Stimulated activated CD4-positive, alpha-beta T cell treated with anti-CD3 and anti-CD28 coated beads, Interleukin-2, amount 100 ng/mL, for 4 hours (primary cell): ENCODE measurements at regions not wholly inside any gene's neighbourhood (a gene's known extent, or its start where the extent isn't known, plus 50 kb on each side); places are given as distances from the start of the nearest gene placed in this dataset.

ENCODE experiments used
- DNase-seq: peaks from one replicate; pipeline ENCODE4 v3.0.0-alpha.2; 2020; ENCODE audit warnings: low read depth

- no peak for DNase-seq
Observed at GRCh38 chr1:39107341-39108290, 81.5 kb downstream of the NDUFS5 start.

DNA sequence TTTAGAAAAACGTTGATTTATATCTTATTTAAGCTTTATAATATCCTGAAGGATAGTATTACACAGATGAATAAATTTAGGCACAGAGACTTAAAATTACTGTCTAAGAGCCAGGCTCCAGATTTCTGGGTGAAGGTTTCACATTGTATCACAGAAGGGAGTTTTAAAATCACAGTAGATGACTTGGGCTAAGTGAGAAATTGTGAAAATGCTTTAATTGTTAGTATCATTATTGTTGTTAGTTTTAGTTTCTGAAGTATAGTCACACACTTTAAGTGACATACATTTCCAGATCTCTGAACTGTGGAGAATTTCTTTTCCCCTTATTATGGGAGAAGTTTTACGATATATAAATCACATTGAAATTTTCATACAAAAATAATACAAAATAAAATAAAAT lies 83.5 kb downstream of the NDUFS5 start:
- DNase-seq = no peak

GRCh38 chr1:39110325-39110851 lies 84.2 kb downstream of the NDUFS5 start:
- no peak for DNase-seq

GRCh38 chr1:39110882-39111281 lies 84.7 kb downstream of the NDUFS5 start:
- DNase-seq = no peak

DNA sequence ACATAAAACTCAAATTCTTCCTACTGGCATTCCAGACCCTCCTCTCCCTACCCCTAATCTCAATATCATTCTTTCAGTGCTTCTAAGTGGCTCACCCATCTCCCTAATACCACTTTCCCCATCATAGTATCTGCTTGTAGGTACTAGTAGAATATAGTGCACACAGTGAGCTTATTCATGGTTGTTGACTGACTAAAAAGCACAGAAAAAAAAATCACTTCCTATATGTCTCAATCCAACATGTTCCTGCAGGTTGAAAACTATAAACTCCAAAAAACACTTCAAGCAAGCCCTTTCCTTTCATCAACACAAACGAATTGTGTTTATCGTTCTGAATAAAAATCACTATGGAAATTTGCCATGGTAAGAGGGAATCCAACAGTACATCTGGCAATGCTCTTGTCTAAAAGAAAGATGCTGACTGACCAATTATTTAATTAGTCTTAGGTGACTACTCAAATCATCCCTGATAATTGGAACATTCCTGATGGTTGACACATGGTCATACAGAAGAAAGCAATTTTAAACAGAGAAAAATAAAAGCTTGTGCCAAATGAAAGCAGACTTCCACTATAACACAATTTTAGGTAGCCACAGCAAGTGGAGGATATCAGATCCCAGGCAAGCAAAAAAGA lies 87.1 kb downstream of the NDUFS5 start:
- DNase-seq = no peak

DNA sequence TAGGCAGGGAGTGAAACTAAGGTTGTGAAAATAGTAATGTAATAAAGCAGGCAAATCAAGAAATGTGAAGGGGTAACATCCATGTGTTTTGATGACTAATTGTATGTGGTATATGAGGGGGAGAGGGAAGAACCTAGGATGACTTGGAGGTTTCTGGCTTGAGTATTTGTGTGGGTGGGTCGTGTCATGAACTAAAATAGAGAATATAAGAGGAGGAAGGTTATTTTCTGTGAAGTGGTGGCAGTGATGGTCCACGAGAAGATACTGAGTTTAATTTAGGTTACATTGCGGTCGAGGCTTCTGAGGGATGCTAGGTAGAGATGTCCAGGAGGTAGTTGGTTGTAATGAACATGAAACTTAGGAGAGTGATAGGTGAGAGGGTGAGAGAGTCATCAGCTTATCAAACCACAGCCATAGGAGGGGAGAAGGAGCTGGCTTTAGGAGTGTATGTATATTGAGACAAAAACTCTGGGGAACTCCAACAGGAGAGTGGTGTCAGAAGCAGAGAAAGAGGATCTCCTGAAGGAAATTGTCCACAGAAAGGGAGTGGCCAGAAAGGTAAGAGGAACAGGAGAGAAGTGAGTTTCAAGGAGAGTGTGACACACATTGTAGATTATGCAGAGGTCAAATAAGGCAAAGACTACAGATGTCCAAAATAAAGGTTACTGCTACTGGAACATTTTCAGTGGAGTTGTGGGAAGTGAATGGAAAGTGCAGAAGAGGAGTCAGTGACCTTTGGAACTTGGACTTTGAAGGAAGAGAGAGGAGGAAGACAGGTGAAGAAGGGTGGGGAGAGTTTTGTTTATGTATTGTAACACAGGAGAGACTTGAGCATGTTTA lies 89.0 kb upstream of the MACF1 start:
- DNase-seq = peak; percentile 7

DNA sequence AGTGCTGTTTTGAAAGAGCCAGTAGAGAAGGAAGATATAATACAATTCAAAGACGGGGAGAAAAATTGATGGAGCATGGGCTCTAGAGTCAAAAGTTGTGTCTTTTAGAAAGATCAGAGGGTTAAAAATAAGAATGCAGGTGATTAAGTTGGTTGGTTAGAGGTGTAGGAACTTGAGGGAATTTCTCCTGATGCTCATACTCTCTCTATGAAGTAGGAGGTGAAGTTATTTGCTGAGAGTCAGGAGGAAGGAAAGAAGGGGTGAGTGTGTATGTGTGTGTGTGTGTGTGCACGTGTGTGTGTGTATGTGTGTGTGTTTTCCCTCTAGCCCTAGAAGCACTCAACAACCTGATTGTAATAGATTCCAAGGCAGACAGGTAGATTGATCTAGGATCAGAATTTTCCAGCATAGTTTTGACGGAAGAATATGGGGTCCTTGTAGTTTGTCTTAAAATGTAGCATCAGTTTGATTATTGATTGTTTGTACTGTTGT lies 88.3 kb upstream of the MACF1 start:
- no peak for DNase-seq

DNA sequence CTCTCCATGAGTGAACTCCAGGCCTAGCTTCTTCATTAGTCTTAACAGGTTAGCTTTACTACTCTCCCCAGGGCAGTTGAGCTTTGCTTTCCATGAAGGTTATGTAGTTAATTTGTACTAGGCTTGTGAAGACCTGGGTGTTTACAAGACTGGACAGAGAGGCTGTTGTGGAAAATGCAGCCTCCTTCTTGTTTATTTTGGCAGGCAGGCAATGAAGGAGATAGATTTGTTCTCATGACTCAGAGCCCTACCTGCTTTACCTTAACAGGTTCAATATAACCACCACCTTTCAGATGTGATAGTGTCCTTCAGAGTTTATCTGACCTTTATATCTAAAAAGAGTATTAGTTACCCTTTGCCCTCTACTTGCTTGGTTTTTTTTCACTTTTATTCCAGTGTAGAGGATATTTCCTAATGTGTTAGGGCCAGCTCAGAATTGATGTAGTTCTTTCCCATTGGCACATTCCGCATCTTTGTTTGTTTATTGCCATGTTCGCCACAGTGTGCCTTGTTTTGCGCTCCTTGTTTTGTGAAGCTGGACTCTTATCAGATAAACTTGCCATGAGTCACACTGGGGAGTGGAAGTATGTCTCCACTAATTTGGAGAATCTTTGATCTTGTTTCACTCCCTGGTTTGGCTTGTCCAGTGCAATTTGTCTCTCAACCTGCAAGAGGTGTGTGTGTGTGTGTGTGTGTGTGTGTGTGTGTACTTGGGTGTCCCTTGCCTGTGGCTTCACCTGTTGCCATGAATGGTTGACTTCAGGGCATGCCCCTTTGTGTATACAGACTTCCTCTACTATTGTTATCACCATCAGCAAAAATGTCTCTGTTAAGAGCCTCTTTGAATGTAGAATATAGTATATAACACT lies 87.4 kb upstream of the MACF1 start:
- DNase-seq = no peak

- DNase-seq = no peak
Observed at GRCh38 chr1:39117899-39118450, 86.5 kb upstream of the MACF1 start.

DNA sequence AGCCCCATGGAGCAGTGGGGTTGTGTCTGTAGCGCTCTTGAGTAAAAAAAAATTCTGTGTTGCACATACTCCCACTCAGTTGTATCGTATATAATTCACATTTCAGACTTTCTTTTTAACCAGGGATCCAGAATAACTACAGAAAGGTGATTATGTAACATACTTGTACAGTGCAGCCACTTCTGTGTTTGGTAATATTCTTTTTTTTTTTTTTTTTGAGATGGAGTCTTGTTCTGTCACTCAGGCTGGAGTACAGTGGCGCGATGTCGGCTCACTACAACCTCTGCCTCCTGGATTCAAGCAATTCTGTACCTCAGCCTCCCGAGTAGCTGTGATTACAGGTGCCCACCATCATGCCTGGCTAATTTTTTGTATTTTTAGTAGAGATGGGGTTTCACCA lies 82.4 kb upstream of the MACF1 start:
- no peak for DNase-seq

- no peak for DNase-seq
Observed at GRCh38 chr1:39124282-39124681, 80.2 kb upstream of the MACF1 start.

GRCh38 chr1:39127513-39127912 lies 77.0 kb upstream of the MACF1 start:
- DNase-seq = no peak

DNA sequence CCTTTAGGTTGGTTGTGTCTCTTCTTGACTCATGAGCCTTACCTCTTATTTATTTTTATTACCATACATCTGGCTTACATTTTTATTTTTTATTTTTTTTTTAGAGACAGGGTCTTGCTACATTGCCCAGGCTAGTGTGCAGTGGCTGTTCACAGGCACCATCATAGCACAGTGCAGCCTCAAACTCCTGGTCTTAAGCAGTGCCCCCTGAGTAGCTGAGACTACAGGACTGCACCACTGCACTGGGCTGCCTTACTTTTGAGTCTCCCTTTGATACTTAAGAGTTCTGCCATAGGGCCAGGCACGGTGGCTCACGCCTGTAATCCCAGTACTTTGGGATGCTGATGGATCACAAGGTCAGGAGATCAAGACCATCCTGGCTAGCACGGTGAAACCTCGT lies 76.4 kb upstream of the MACF1 start:
- no peak for DNase-seq

DNA sequence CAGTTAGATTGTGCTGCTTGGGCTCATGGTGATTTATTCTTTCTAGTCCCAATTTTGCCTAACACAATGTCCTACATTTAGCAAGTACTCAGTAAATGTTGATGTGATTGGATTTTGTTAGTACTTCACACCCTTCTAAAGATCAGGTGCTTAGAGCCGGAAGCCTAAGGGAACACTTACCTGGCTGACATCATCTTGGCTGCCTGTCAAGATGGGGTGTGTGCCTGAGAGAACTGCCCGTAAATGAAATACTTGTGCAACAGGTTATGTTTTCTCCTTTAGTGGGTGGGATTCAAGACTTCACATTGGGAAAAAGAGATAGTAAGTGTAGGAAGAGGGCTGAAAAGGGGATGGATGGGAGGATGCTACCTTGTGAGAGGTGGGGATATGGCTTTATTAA lies 75.5 kb upstream of the MACF1 start:
- DNase-seq = no peak

GRCh38 chr1:39129514-39129913 lies 75.0 kb upstream of the MACF1 start:
- no peak for DNase-seq

DNA sequence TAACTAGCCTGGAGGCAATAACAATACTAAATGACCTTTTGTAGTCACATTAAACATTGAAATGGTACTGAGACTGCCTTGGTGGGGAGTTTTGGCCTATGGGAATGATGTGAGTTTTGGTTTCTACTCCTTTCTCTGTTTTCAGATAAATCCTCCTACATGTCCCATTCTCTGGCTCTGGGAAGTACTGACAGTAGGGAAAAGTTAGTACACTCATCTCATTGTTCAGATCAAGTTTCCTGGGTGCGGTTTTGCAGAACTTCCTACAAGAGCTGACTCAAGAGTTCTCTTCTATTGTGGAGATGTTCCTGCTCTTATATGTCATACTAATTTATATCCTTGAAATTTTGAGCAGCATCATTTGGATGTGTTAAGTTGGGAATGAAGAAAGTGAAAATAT lies 74.2 kb upstream of the MACF1 start:
- no peak for DNase-seq

- no peak for DNase-seq
Observed at GRCh38 chr1:39131940-39132339, 72.6 kb upstream of the MACF1 start.

- no peak for DNase-seq
Observed at GRCh38 chr1:39132505-39133339, 71.8 kb upstream of the MACF1 start.

- no peak for DNase-seq
Observed at GRCh38 chr1:39133340-39133684, 71.2 kb upstream of the MACF1 start.

DNA sequence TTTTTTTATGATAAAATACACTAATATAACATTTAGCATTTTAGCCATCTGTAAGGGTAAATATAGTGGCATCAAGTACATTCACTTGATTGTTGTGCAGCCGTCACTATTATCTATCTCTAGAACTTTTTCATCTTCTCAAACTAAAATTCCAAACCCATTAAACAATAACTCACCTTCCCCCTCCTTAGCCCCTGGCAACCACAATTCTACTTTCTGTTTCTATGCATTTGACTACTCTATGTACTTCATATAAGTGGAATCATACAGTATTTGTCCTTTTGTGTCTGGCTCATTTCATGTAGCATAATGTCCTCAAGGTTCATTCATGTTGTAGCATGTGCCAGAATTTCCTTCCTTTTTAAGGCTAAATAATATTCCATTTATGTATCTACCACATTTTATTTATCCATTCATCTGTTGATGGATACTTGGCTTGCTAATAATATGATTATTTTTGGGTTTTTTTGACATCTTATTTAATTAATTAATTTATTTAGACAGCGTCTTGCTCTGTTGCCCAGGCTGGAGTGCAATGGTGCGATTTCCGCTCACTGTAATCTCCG lies 69.6 kb upstream of the MACF1 start:
- no peak for DNase-seq
